OCI-LY3 (cell line): ENCODE measurements at regions not wholly inside any gene's neighbourhood (a gene's known extent, or its start where the extent isn't known, plus 50 kb on each side); places are given as distances from the start of the nearest gene placed in this dataset.

ENCODE experiments used
- H2AFZ ChIP-seq: fragments of 200-600, 300-600 bp; shearing (Covaris generic); 2 replicates; pipeline ENCODE4 v1.6.0; 2014; ENCODE audit warnings: antibody characterized with exemption, low read depth, low read length
- H3K27ac ChIP-seq: fragments of 200-600, 300-600 bp; sonication (generic); 2 replicates; pipeline ENCODE4 v1.5.1; 2014; ENCODE audit warnings: mild to moderate bottlenecking, low read length, moderate library complexity, mixed read lengths
- H3K27me3 ChIP-seq: fragments of 200-600, 300-600 bp; sonication (generic); 2 replicates; pipeline ENCODE4 v1.6.1; 2014; ENCODE audit warnings: low read depth, low read length, mixed read lengths
- H3K36me3 ChIP-seq: fragments of 200-600, 300-600 bp; sonication (generic); replicated peaks from 2 replicates; pipeline ENCODE3; 2014; ENCODE audit warnings: low read depth, low read length, mixed read lengths
- H3K4me1 ChIP-seq: fragments of 300-600, 200-600 bp; sonication (generic); 2 replicates; pipeline ENCODE4 v1.6.1; 2014; ENCODE audit warnings: low read length, mixed read lengths
- H3K4me2 ChIP-seq: fragments of 200-600, 300-600 bp; sonication (generic); 2 replicates; pipeline ENCODE4 v1.6.1; 2014; ENCODE audit warnings: low read length, mixed read lengths
- H3K4me3 ChIP-seq: fragments of 300-600, 200-600 bp; sonication (generic); 2 replicates; pipeline ENCODE4 v1.5.1; 2014; ENCODE audit warnings: antibody characterized with exemption, mild to moderate bottlenecking, low read length, moderate library complexity
- H3K79me2 ChIP-seq: fragments of 300-600, 200-600 bp; shearing (Covaris generic); 2 replicates; pipeline ENCODE4 v1.6.1; 2014; ENCODE audit warnings: mild to moderate bottlenecking, low read length, mixed read lengths
- H3K9ac ChIP-seq: fragments of 300-600, 200-600 bp; shearing (Covaris generic); 2 replicates; pipeline ENCODE4 v1.6.0; 2014; ENCODE audit warnings: mild to moderate bottlenecking, low read length, moderate library complexity
- H3K9me3 ChIP-seq: fragments of 200-600, 300-600 bp; shearing (Covaris generic); 2 replicates; pipeline ENCODE4 v1.6.1; 2014; ENCODE audit warnings: low read length, mixed read lengths; ENCODE audit not compliant: insufficient read depth
- H4K20me1 ChIP-seq: fragments of 200-600, 300-600 bp; sonication (generic); 2 replicates; pipeline ENCODE4 v1.6.1; 2016; ENCODE audit warnings: low read length, mixed read lengths; ENCODE audit not compliant: insufficient read depth
- CTCF ChIP-seq: fragments of 200-600, 300-600 bp; sonication (generic); IDR thresholded peaks from 2 replicates; pipeline ENCODE4 v1.5.1; 2014; ENCODE audit warnings: antibody characterized with exemption, low read length, low read depth
- EZH2phosphoT487 ChIP-seq: fragments of 200-600 bp; shearing (Covaris generic); IDR thresholded peaks from 2 replicates; pipeline ENCODE4 v1.6.1; 2018; ENCODE audit warnings: antibody characterized with exemption, mixed run types, low read depth

DNA sequence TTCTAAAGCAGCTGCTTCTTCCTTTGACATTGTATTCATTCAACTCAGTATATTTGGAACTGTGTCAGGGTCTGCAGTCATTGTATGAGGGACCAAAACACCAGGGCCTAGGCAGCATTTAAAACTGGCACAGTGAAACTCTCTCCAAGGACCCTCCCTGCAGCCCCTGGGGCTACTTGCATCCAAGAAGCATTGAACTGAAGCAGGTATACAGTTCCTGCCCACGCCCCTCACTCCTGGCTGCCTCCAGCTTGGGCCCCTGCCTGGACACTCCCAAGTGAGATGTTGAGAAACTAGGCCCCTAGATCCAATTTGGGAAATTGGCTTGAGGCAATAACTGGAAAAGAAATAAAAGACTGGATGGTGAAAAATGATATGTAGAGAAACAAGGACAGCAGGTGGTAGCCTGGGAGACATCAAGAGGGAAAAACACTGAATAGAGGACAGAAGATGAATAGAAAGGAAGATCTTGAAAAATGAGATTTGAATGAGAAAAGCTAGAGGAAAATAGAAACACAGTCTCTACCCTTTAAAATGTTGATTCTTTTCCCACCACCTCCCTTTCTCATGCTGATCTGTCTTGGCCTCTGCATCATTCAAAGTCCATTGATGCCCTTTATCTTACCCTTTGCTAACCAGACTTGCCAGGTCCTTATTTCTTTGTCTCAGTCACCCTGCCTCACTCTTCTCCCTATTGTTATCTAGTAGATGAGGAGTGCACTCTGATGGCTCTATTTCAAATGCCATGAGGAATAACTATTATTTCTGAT is 368.8 kb upstream of the CDH8 start:
- H3K27ac ChIP-seq: no peak overlapping the region
- no peaks in the 10 kb centered on the region for H3K9me3 ChIP-seq
- no peaks in the 10 kb centered on the region for H4K20me1 ChIP-seq
- H2AFZ ChIP-seq: no peak overlapping the region
- H3K4me1 ChIP-seq: no peaks in the 10 kb centered on the region
- no peak overlapping the region for H3K4me2 ChIP-seq
- H3K4me3 ChIP-seq: no peak overlapping the region
- H3K36me3 ChIP-seq: no peaks in the 10 kb centered on the region
- no peaks in the 10 kb centered on the region for H3K79me2 ChIP-seq
- no peaks in the 10 kb centered on the region for H3K27me3 ChIP-seq
- TF ChIP-seq CTCF (no peak), EZH2phosphoT487 (no peak)
- H3K9ac ChIP-seq: no peak overlapping the region

DNA sequence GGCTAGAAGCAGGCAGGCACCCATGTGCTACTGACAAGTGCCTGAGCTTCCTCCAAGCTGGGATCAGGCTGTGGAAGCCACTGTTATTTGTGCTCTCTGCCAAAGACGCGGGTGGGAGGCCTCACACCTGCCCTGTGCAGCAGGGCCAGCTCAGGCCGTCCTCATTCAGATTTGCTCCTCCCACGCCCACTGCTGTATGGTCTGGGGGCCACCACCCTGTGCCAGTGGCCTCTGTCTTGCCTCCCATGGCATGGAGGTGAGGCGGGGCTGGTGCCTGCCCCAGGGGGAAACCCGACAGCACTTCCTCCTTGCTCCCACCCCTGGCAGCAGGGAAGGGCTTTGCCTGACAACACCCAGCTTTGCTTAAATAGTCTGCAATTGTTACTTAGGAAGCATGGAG is 356.5 kb upstream of the CDH8 start:
- Histone ChIP-seq H3K36me3 (no peaks in the 10 kb centered on the region), H3K4me1 (no peaks in the 10 kb centered on the region), H3K27ac (no peak overlapping the region), H2AFZ (no peak overlapping the region), H3K27me3 (no peaks in the 10 kb centered on the region), H3K9me3 (no peaks in the 10 kb centered on the region), H4K20me1 (no peaks in the 10 kb centered on the region), H3K9ac (no peak overlapping the region), H3K4me2 (no peak overlapping the region), H3K4me3 (no peak overlapping the region), H3K79me2 (no peaks in the 10 kb centered on the region)
- TF ChIP-seq EZH2phosphoT487 (no peak), CTCF (no peak)

DNA sequence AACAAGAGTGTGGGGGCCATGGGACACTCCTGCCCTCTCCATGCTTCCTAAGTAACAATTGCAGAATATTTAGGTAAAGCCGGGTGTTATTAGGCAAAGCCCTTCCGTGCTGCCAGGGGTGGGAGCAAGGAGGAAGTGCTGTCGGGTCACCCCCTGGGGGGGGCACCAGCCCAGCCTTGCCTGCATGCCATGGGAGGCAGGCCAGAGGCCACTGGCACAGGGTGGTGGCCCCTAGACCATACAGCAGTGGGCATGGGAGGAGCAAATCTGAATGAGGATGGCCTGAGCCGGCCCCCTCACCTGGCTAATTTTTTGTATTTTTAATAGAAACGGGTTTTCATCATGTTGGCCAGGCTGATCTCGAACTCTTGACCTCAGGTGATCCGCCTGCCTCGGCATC is 355.7 kb upstream of the CDH8 start:
- no peak overlapping the region for H3K27ac ChIP-seq
- H3K27me3 ChIP-seq: no peaks in the 10 kb centered on the region
- TF ChIP-seq EZH2phosphoT487 (no peak), CTCF (no peak)
- no peak overlapping the region for H2AFZ ChIP-seq
- H3K36me3 ChIP-seq: no peaks in the 10 kb centered on the region
- H3K9ac ChIP-seq: no peak overlapping the region
- no peaks in the 10 kb centered on the region for H3K79me2 ChIP-seq
- no peaks in the 10 kb centered on the region for H3K9me3 ChIP-seq
- H3K4me2 ChIP-seq: no peak overlapping the region
- no peaks in the 10 kb centered on the region for H4K20me1 ChIP-seq
- no peak overlapping the region for H3K4me3 ChIP-seq
- no peaks in the 10 kb centered on the region for H3K4me1 ChIP-seq

GRCh38 chr16:62391134-62391533 is 354.9 kb upstream of the CDH8 start:
- Histone ChIP-seq H4K20me1 (no peaks in the 10 kb centered on the region), H3K36me3 (no peaks in the 10 kb centered on the region), H3K4me3 (no peak overlapping the region), H3K79me2 (no peaks in the 10 kb centered on the region), H3K27ac (no peak overlapping the region), H3K9ac (no peak overlapping the region), H3K9me3 (no peaks in the 10 kb centered on the region), H3K4me1 (no peaks in the 10 kb centered on the region), H3K27me3 (no peaks in the 10 kb centered on the region), H2AFZ (no peak overlapping the region), H3K4me2 (no peak overlapping the region)
- no peak for TF ChIP-seq CTCF
- no peak for TF ChIP-seq EZH2phosphoT487
